WTC11 (cell line): ENCODE measurements at regions not wholly inside any gene's neighbourhood (a gene's known extent, or its start where the extent isn't known, plus 50 kb on each side); places are given as distances from the start of the nearest gene placed in this dataset.

Source experiments
- ATAC-seq: fragments of 200-7000 bp; cut with Tn5 transposase; 2 replicates; pipeline ENCODE4 v1.10.0; 2021; ENCODE audit warnings: mild to moderate bottlenecking, moderate library complexity
- CTCF ChIA-PET: fragments of 300-600 bp; sonication (Branson Sonifier 250); formaldehyde crosslinking; loops from one replicate; lab custom pipeline; 2021; ENCODE audit warnings: antibody characterized with exemption; lab: Charles Lee
- POLR2A ChIA-PET: fragments of 350-600 bp; sonication (Branson Sonifier 250); formaldehyde crosslinking; loops from one replicate; lab custom pipeline; 2021; ENCODE audit warnings: antibody characterized with exemption; lab: Charles Lee
- DNase-seq: peaks from one replicate; pipeline ENCODE4 v3.0.0; 2021; ENCODE audit warnings: low spot score
- H3K27ac Mint-ChIP-seq: 2 replicates; pipeline ENCODE4 v1.8.0; 2021; ENCODE audit warnings: mixed read lengths
- H3K27me3 Mint-ChIP-seq: 2 replicates; pipeline ENCODE4 v1.8.0; 2021; ENCODE audit warnings: low read depth, mild to moderate bottlenecking, moderate library complexity, mixed read lengths
- H3K36me3 Mint-ChIP-seq: 2 replicates; pipeline ENCODE4 v1.8.0; 2021; ENCODE audit warnings: mixed read lengths
- H3K4me1 Mint-ChIP-seq: 2 replicates; pipeline ENCODE4 v1.8.0; 2022; ENCODE audit warnings: mixed read lengths
- H3K4me3 Mint-ChIP-seq: 2 replicates; pipeline ENCODE4 v1.8.0; 2021; ENCODE audit warnings: mild to moderate bottlenecking, moderate library complexity, mixed read lengths
- H3K9me3 Mint-ChIP-seq: 2 replicates; pipeline ENCODE4 v1.8.0; 2021; ENCODE audit warnings: mixed read lengths
- ATF2 ChIP-seq: sonication (generic); formaldehyde crosslinking; IDR thresholded peaks from 2 replicates; pipeline ENCODE4 v1.8.1; 2022; ENCODE audit warnings: low read depth, missing genetic modification reagents, borderline replicate concordance
- CREM ChIP-seq: sonication (generic); formaldehyde crosslinking; IDR thresholded peaks from 2 replicates; pipeline ENCODE4 v1.8.1; 2022; ENCODE audit warnings: mild to moderate bottlenecking, missing genetic modification reagents, moderate library complexity
- ELF4 ChIP-seq: sonication (generic); formaldehyde crosslinking; IDR thresholded peaks from 2 replicates; pipeline ENCODE4 v1.8.1; 2022; ENCODE audit warnings: low read depth, mild to moderate bottlenecking, moderate library complexity, missing genetic modification reagents
- KAT7 ChIP-seq: sonication (generic); formaldehyde crosslinking; IDR thresholded peaks from 2 replicates; pipeline ENCODE4 v1.8.1; 2023; ENCODE audit warnings: missing genetic modification reagents, mild to moderate bottlenecking, borderline replicate concordance
- NFYB ChIP-seq: sonication (generic); formaldehyde crosslinking; conservative IDR thresholded peaks from 2 replicates; pipeline ENCODE4 v1.8.0; 2022; ENCODE audit warnings: low read depth, missing genetic modification reagents
- NR1H2 ChIP-seq: sonication (generic); formaldehyde crosslinking; IDR thresholded peaks from 2 replicates; pipeline ENCODE4 v1.9.0; 2021; ENCODE audit warnings: mild to moderate bottlenecking, moderate library complexity, missing genetic modification reagents
- SOX15 ChIP-seq: fragments of 250-450 bp; sonication (Bioruptor Pico); IDR thresholded peaks from 2 replicates; pipeline ENCODE4 v1.9.0; 2021; ENCODE audit warnings: mild to moderate bottlenecking
- STAT6 ChIP-seq: sonication (generic); formaldehyde crosslinking; conservative IDR thresholded peaks from 2 replicates; pipeline ENCODE4 v1.8.1; 2023; ENCODE audit warnings: mild to moderate bottlenecking, low read depth, missing genetic modification reagents, moderate library complexity
- TEAD1 ChIP-seq: sonication (generic); formaldehyde crosslinking; IDR thresholded peaks from 2 replicates; pipeline ENCODE4 v1.8.0; 2022; ENCODE audit warnings: mild to moderate bottlenecking, missing genetic modification reagents
- TEAD4 ChIP-seq: sonication (generic); formaldehyde crosslinking; IDR thresholded peaks from 2 replicates; pipeline ENCODE4 v1.8.0; 2022; ENCODE audit warnings: mild to moderate bottlenecking, missing genetic modification reagents
- USF2 ChIP-seq: sonication (generic); formaldehyde crosslinking; IDR thresholded peaks from 2 replicates; pipeline ENCODE4 v1.8.1; 2023; ENCODE audit warnings: mild to moderate bottlenecking, missing genetic modification reagents, moderate library complexity
- ZBTB21 ChIP-seq: sonication (generic); formaldehyde crosslinking; IDR thresholded peaks from 2 replicates; pipeline ENCODE4 v1.8.1; 2023; ENCODE audit warnings: mild to moderate bottlenecking, missing genetic modification reagents, borderline replicate concordance
- ZNF121 ChIP-seq: sonication (generic); formaldehyde crosslinking; IDR thresholded peaks from 2 replicates; pipeline ENCODE4 v1.8.0; 2023; ENCODE audit warnings: missing genetic modification reagents
- ZNF232 ChIP-seq: sonication (generic); formaldehyde crosslinking; IDR thresholded peaks from 2 replicates; pipeline ENCODE4 v1.8.0; 2022; ENCODE audit warnings: mild to moderate bottlenecking, missing genetic modification reagents
- TF ChIP-seq, protein P1 (sequence below): sonication (generic); formaldehyde crosslinking; IDR thresholded peaks from 2 replicates; pipeline ENCODE4 v1.8.0; 2022; ENCODE audit warnings: mild to moderate bottlenecking, missing genetic modification reagents
- TF ChIP-seq, protein P2 (sequence below): sonication (generic); formaldehyde crosslinking; IDR thresholded peaks from 2 replicates; pipeline ENCODE4 v1.8.1; 2022; ENCODE audit warnings: mild to moderate bottlenecking, moderate library complexity, missing genetic modification reagents
- TF ChIP-seq, protein P3 (sequence below): fragments of 250-450 bp; sonication (Bioruptor Pico); conservative IDR thresholded peaks from 2 replicates; pipeline ENCODE4 v1.9.0; 2021; ENCODE audit warnings: mild to moderate bottlenecking

- ChIA-PET CTCF (no interaction called here), POLR2A (no interaction called here)
- H3K36me3 Mint-ChIP-seq, result no peaks in the 10 kb centered on the region
- no peak for ATAC-seq
- no peaks in the 10 kb centered on the region for H3K9me3 Mint-ChIP-seq
- TF ChIP-seq, protein P1, sequence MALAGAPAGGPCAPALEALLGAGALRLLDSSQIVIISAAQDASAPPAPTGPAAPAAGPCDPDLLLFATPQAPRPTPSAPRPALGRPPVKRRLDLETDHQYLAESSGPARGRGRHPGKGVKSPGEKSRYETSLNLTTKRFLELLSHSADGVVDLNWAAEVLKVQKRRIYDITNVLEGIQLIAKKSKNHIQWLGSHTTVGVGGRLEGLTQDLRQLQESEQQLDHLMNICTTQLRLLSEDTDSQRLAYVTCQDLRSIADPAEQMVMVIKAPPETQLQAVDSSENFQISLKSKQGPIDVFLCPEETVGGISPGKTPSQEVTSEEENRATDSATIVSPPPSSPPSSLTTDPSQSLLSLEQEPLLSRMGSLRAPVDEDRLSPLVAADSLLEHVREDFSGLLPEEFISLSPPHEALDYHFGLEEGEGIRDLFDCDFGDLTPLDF, result no peak
- TF ChIP-seq NR1H2 (CRISPR knock-in tag) (no peak), ZNF121 (CRISPR knock-in tag) (no peak), NFYB (CRISPR knock-in tag) (no peak), ELF4 (no peak), ZNF232 (CRISPR knock-in tag) (no peak)
- TF ChIP-seq, protein P2, sequence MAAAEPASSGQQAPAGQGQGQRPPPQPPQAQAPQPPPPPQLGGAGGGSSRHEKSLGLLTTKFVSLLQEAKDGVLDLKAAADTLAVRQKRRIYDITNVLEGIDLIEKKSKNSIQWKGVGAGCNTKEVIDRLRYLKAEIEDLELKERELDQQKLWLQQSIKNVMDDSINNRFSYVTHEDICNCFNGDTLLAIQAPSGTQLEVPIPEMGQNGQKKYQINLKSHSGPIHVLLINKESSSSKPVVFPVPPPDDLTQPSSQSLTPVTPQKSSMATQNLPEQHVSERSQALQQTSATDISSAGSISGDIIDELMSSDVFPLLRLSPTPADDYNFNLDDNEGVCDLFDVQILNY, result no peak
- no peaks in the 10 kb centered on the region for H3K27me3 Mint-ChIP-seq
- H3K4me1 Mint-ChIP-seq, result peaks cover 14% of the 10 kb centered on the region
- H3K4me3 Mint-ChIP-seq, result no peak overlapping the region
- DNase-seq, result no peak
- no peak overlapping the region for H3K27ac Mint-ChIP-seq
These were observed 101.8 kb upstream of the ST8SIA2 start for GRCh38 chr15:92291900-92292299.

DNA sequence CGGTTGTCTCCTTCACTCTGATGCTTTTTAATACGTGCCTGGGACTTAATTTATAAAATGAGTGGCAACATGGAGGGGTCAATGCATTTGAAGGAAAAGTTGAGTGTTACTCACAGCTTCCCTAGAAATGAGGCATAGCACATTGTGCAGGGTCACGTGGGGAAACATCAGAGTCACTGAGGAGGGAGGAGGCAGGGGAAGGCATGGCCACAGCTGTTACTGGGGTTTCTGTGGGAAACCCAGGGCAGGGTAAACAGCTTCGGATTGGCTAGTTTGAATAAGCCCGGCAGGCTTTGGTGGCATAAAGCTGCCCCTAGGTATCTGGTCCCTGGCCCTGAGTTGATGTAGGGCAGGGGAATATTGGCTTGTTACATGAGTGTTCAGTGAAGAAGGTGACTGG is 98.9 kb upstream of the ST8SIA2 start:
- TF ChIP-seq USF2 (CRISPR knock-in tag), result peak; percentile 42; the same call in 1 of the 2 replicates
- TF ChIP-seq, protein P3, sequence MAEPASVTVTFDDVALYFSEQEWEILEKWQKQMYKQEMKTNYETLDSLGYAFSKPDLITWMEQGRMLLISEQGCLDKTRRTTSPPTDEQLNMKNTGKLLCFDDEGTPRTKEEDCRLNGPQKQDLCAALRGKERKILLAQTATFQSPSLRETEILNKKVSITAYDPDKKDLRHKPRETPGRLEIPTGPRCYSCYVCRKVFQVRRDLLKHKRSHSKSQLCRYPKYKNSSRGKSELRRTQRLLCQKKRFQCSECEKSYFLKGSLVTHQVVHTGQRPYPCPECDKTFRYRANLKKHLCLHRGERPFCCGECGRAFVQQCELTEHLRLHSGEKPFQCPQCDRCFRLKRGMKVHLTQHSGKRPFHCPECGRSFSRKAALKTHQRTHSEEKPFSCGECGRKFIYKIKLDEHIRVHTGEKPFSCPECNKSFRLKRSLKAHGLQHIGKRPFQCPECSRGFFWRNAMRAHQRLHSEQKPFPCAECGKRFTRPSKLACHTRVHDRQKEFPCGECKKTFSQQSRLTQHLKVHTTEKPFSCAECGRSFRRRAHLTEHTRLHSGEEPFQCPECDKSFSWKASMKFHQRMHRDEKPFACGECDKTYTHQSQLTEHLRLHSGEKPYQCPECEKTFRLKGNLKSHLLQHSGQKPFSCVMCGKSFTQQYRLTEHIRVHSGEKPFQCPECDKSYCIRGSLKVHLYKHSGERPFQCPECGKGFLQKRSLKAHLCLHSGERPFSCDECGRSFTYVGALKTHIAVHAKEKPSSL (CRISPR knock-in tag), result no peak
- TF ChIP-seq, all 79 proteins: peak for 1
- ChIA-PET CTCF (interaction anchor here (1.2 to 1.3 kb wide), 2 partner anchors 10 to 12 kb away, joined by 3 to 6 read pairs; no protein-coding TSS in a partner anchor), POLR2A (no interaction called here)
- Mint-ChIP-seq H3K27me3 (no peaks in the 10 kb centered on the region; the same call in 1 of the 2 replicates), H3K36me3 (no peaks in the 10 kb centered on the region), H3K4me3 (no peak overlapping the region), H3K27ac (no peak overlapping the region), H3K4me1 (peaks cover 22% of the 10 kb centered on the region), H3K9me3 (peaks cover 9% of the 10 kb centered on the region)
- no peak for DNase-seq
- peak; percentile 28; the same call in 1 of the 2 replicates for ATAC-seq

DNA sequence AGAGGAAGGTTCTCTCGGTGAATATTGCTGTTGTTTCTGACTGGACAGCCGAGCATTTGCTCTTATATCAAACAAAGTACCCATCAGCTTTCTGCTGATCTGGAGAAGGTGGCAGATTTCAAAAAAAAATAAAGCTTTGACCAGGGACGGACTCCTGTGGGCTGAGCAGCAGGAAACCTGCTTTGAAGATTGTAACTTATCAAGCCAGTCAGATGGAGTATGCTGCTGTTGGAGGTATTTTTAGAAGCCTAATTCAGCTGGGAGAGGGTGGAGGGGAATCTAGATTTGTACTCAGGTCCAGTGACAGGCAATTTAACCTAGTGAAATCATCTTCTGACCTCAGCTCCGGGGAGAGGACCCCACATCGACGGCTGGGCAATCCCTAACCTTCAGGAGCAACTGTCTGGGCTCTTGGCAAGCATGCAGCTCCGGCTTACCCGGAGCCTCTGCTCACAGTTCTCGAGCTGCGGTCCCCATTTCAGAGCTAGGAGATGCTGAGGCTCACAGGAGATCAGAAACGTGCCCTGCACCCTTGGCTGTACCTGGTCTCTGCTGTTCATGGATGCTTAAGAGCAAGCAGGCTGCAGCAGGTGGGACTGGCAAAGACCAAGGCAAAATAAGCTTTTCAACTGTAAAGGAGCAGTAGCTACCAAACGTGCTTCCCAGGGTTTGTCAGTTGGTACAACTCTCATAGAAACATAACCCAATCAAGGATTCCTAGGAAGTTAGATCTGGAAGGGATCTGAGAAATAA is 89.3 kb upstream of the ST8SIA2 start:
- TF ChIP-seq TEAD4 (CRISPR knock-in tag) (no peak), ZBTB21 (CRISPR knock-in tag) (0 out of 2 replicates have a peak, but pooled peaks have one; percentile 41)
- H3K9me3 Mint-ChIP-seq, result peaks cover 35% of the 10 kb centered on the region

DNA sequence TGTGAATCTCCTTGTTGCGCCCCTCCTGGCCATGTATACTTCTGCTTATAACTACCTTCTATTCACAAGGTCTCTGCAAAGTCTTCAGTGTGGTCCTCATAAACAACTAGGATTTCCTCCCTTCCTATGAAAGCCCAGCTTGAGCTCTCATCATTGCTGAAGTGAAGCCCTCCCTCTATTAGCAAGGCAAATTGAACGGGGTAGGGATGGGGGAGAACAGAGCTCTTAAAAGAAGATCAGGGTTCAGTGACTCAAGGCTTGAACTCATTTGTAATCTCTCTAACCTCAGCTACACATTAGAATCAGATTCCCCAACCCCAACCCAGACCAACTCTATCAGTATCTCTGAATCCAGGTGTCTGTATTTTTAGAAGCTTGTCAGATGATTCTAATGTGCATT is 88.3 kb upstream of the ST8SIA2 start:
- ATAC-seq, result peak; percentile 65
- H3K27me3 Mint-ChIP-seq, result peaks cover 4% of the 10 kb centered on the region; the same call in 1 of the 2 replicates
- no peak overlapping the region for H3K27ac Mint-ChIP-seq
- no peak for TF ChIP-seq TEAD1 (CRISPR knock-in tag)
- no peak for TF ChIP-seq STAT6 (CRISPR knock-in tag)
- no peak for TF ChIP-seq CREM (CRISPR knock-in tag)
- no peak for TF ChIP-seq KAT7 (CRISPR knock-in tag)
- TF ChIP-seq SOX15, result no peak
- TF ChIP-seq ATF2 (CRISPR knock-in tag), result no peak
- TF ChIP-seq ZNF232 (CRISPR knock-in tag), result no peak

More for the DNA sequence above, 89.3 kb upstream of the ST8SIA2 start:
- ChIA-PET CTCF (interaction anchor here (0.8 to 2.3 kb wide), 14 partner anchors 9 to 213 kb away, joined by 3 to 11 read pairs (median 4); no protein-coding TSS in a partner anchor), POLR2A (interaction anchor here (0.5 kb wide), 1 partner anchor 595 kb away, joined by 5 read pairs; no protein-coding TSS in a partner anchor)
- H3K27ac Mint-ChIP-seq, result no peak overlapping the region
- no peak; the same call in none of the 2 replicates for ATAC-seq
- peaks cover 19% of the 10 kb centered on the region for H3K36me3 Mint-ChIP-seq
- no peak for DNase-seq
- H3K4me1 Mint-ChIP-seq, result peaks cover 37% of the 10 kb centered on the region
- peaks cover 4% of the 10 kb centered on the region; the same call in 1 of the 2 replicates for H3K27me3 Mint-ChIP-seq
- H3K4me3 Mint-ChIP-seq, result no peak overlapping the region

More for the DNA sequence above, 88.3 kb upstream of the ST8SIA2 start:
- ChIA-PET POLR2A (no interaction called here), CTCF (interaction anchor here (0.5 to 2.3 kb wide), 13 partner anchors 10 to 1378 kb away, joined by 3 to 11 read pairs (median 4); no protein-coding TSS in a partner anchor)
- Mint-ChIP-seq H3K36me3 (peaks cover 19% of the 10 kb centered on the region), H3K4me1 (peaks cover 37% of the 10 kb centered on the region), H3K4me3 (peak overlapping the region; percentile 19), H3K9me3 (peaks cover 32% of the 10 kb centered on the region)
- DNase-seq, result no peak
